A549 (cell line): ENCODE measurements at regions not wholly inside any gene's neighbourhood (a gene's known extent, or its start where the extent isn't known, plus 50 kb on each side); places are given as distances from the start of the nearest gene placed in this dataset.

Experiments used
- ATAC-seq, 2 experiments: fragments of 200-7000 bp in 1 of 2; fragments of >200 bp in 1 of 2; cut with Nextera tagmentation in 1 of 2; cut with Tn5 transposase in 1 of 2; 3 replicates each; pipeline versions ENCODE4 v1.8.0 to v1.9.1; 2018 to 2020; ENCODE audit warnings: mild to moderate bottlenecking in 1 of 2, moderate library complexity in 1 of 2
- CTCF ChIA-PET: fragments of 300-600 bp; sonication (Branson Sonifier 250); formaldehyde crosslinking; extraction: SDS; loops from one replicate; lab custom pipeline; 2021; ENCODE audit warnings: antibody characterized with exemption, inconsistent platforms; lab: Yijun Ruan, JAX
- POLR2A ChIA-PET: fragments of 350-600 bp; formaldehyde crosslinking; extraction: SDS; loops from one replicate; lab custom pipeline; 2021; ENCODE audit warnings: antibody characterized with exemption, inconsistent platforms; lab: Yijun Ruan, JAX
- DNase-seq, 2 experiments: peaks; one replicate each; pipeline versions ENCODE4 v3.0.0 to v3.0.0-alpha.2; 2011 to 2016; ENCODE audit warnings: low read depth in 1 of 2, low spot score in 1 of 2
- FAIRE-seq: peaks from 2 replicates; lab custom pipeline; 2011; peaks lifted over from hg19 to GRCh38; lab: Jason Lieb, UNC
- H3K27ac ChIP-seq, 2 experiments: fragments of >200 bp; sonication (Bioruptor Twin); formaldehyde crosslinking; 3 replicates each; pipeline ENCODE4 v1.5.1; 2016 to 2017
- H3K4me1 ChIP-seq: fragments of >200 bp; sonication (Bioruptor Twin); formaldehyde crosslinking; 3 replicates; pipeline ENCODE4 v1.6.1; 2016
- H3K4me2 ChIP-seq: fragments of >200 bp; sonication (Bioruptor Twin); formaldehyde crosslinking; 3 replicates; pipeline ENCODE4 v1.6.1; 2016
- H3K4me3 ChIP-seq: fragments of >200 bp; sonication (Bioruptor Twin); formaldehyde crosslinking; 3 replicates; pipeline ENCODE4 v1.5.1; 2016
- H3K9me3 ChIP-seq: fragments of >200 bp; sonication (Bioruptor Twin); formaldehyde crosslinking; 3 replicates; pipeline ENCODE4 v1.6.1; 2016
- CBX8 ChIP-seq: fragments of 200-600 bp; sonication (generic); IDR thresholded peaks from 2 replicates; pipeline ENCODE4 v1.6.1; 2016
- EHF ChIP-seq: fragments of 250-450 bp; sonication (Bioruptor Pico); IDR thresholded peaks from 2 replicates; pipeline ENCODE4 v1.5.0; 2020; ENCODE audit warnings: mild to moderate bottlenecking
- EHMT2 ChIP-seq: fragments of 200-600 bp; sonication (generic); IDR thresholded peaks from 2 replicates; pipeline ENCODE4 v1.6.1; 2016; ENCODE audit warnings: antibody characterized with exemption, low read depth, mild to moderate bottlenecking, moderate library complexity
- EP300 ChIP-seq, 2 experiments: fragments of >200 bp; sonication (Bioruptor Twin); formaldehyde crosslinking; IDR thresholded peaks; 2 replicates in 1 of 2; 3 replicates in 1 of 2; pipeline ENCODE4 v1.6.1; 2016 to 2017
- FOSB ChIP-seq: fragments of 250-450 bp; sonication (Bioruptor Pico); IDR thresholded peaks from 2 replicates; pipeline ENCODE4 v1.5.0; 2020; ENCODE audit warnings: mild to moderate bottlenecking, moderate library complexity
- HOXA7 ChIP-seq: fragments of 250-450 bp; sonication (Bioruptor Pico); IDR thresholded peaks from 2 replicates; pipeline ENCODE4 v1.5.0; 2020; ENCODE audit warnings: mild to moderate bottlenecking, moderate library complexity
- HOXB13 ChIP-seq: fragments of 250-450 bp; sonication (Bioruptor Pico); IDR thresholded peaks from 2 replicates; pipeline ENCODE4 v1.5.0; 2020; ENCODE audit warnings: low read depth, mild to moderate bottlenecking, moderate library complexity
- HOXB5 ChIP-seq: fragments of 250-450 bp; sonication (Bioruptor Pico); IDR thresholded peaks from 2 replicates; pipeline ENCODE4 v1.5.0; 2020; ENCODE audit warnings: mild to moderate bottlenecking, moderate library complexity
- JUN ChIP-seq, 2 experiments: fragments of >200 bp; sonication (Bioruptor Twin); formaldehyde crosslinking; IDR thresholded peaks; 2 replicates in 1 of 2; 3 replicates in 1 of 2; pipeline ENCODE4 v1.6.1; 2016 to 2017
- JUNB ChIP-seq: fragments of >200 bp; sonication (Bioruptor Twin); formaldehyde crosslinking; IDR thresholded peaks from 2 replicates; pipeline ENCODE4 v1.6.1; 2016
- KDM1A ChIP-seq: fragments of 200-600 bp; sonication (generic); IDR thresholded peaks from 2 replicates; pipeline ENCODE4 v1.6.1; 2016; ENCODE audit warnings: low read depth, mild to moderate bottlenecking
- KDM5A ChIP-seq: fragments of 200-600 bp; sonication (generic); IDR thresholded peaks from 2 replicates; pipeline ENCODE4 v1.6.1; 2016; ENCODE audit warnings: antibody characterized with exemption, mild to moderate bottlenecking
- NFE2L2 ChIP-seq: fragments of 150-350 bp; conservative IDR thresholded peaks from 2 replicates; pipeline ENCODE4 v1.6.1; 2014; ENCODE audit warnings: low read length
- NR3C1 ChIP-seq: fragments of >200 bp; sonication (Bioruptor Twin); formaldehyde crosslinking; IDR thresholded peaks from 3 replicates; pipeline ENCODE4 v1.6.1; 2017
- RCOR1 ChIP-seq: fragments of 150-350 bp; IDR thresholded peaks from 2 replicates; pipeline ENCODE4 v1.6.1; 2014; ENCODE audit warnings: antibody characterized with exemption, low read length, low read depth
- SMC3 ChIP-seq: fragments of >200 bp; sonication (Bioruptor Twin); formaldehyde crosslinking; IDR thresholded peaks from 3 replicates; pipeline ENCODE4 v1.6.1; 2018; ENCODE audit warnings: inconsistent platforms
- TFCP2L1 ChIP-seq: fragments of 250-450 bp; sonication (Bioruptor Pico); IDR thresholded peaks from 2 replicates; pipeline ENCODE4 v1.5.0; 2021; ENCODE audit warnings: mild to moderate bottlenecking
- TP53 ChIP-seq: fragments of 250-450 bp; sonication (Bioruptor Pico); IDR thresholded peaks from 2 replicates; pipeline ENCODE4 v1.5.0; 2021; ENCODE audit warnings: mild to moderate bottlenecking, moderate library complexity
- ZC3H11A ChIP-seq: fragments of 450-650 bp; IDR thresholded peaks from 2 replicates; pipeline ENCODE4 v1.6.1; 2014; ENCODE audit warnings: antibody characterized with exemption, mild to moderate bottlenecking
- ZFP36 ChIP-seq: fragments of 450-650 bp; IDR thresholded peaks from 2 replicates; pipeline ENCODE4 v1.6.1; 2014; ENCODE audit warnings: borderline replicate concordance; ENCODE audit not compliant: partially characterized antibody
- ZNF302 ChIP-seq: fragments of 250-450 bp; sonication (Bioruptor Pico); IDR thresholded peaks from 2 replicates; pipeline ENCODE4 v1.9.0; 2021; ENCODE audit warnings: inconsistent platforms, mild to moderate bottlenecking, moderate library complexity
- ZSCAN20 ChIP-seq: fragments of 250-450 bp; sonication (Bioruptor Pico); IDR thresholded peaks from 2 replicates; pipeline ENCODE4 v1.8.0; 2022; ENCODE audit warnings: mild to moderate bottlenecking, moderate library complexity
- WGBS: methylation state at CpG from one replicate; pipeline ENCODE4 v1.1.6; 2017; ENCODE audit errors: missing lambda C conversion rate; 5-methylcytosine and 5-hydroxymethylcytosine counted together
- TF ChIP-seq, protein P1 (sequence below): fragments of >200 bp; sonication (Bioruptor Twin); formaldehyde crosslinking; IDR thresholded peaks from 2 replicates; pipeline ENCODE4 v1.6.1; 2016
- TF ChIP-seq, protein P2 (sequence below): fragments of 200-600 bp; sonication (generic); IDR thresholded peaks from 2 replicates; pipeline ENCODE4 v1.6.1; 2016; ENCODE audit warnings: antibody characterized with exemption, mild to moderate bottlenecking, moderate library complexity
- TF ChIP-seq, protein P3 (sequence below): fragments of 150-350 bp; IDR thresholded peaks from 2 replicates; pipeline ENCODE4 v1.6.1; 2014; ENCODE audit warnings: low read depth, mild to moderate bottlenecking, low read length
- TF ChIP-seq, protein P4 (sequence below): IDR thresholded peaks from 2 replicates; pipeline ENCODE4 v1.6.1; 2012; ENCODE audit warnings: low read depth, borderline replicate concordance
- TF ChIP-seq, protein P5 (sequence below): fragments of >200 bp; sonication (Bioruptor Twin); formaldehyde crosslinking; IDR thresholded peaks from 3 replicates; pipeline ENCODE4 v1.6.1; 2016

DNA sequence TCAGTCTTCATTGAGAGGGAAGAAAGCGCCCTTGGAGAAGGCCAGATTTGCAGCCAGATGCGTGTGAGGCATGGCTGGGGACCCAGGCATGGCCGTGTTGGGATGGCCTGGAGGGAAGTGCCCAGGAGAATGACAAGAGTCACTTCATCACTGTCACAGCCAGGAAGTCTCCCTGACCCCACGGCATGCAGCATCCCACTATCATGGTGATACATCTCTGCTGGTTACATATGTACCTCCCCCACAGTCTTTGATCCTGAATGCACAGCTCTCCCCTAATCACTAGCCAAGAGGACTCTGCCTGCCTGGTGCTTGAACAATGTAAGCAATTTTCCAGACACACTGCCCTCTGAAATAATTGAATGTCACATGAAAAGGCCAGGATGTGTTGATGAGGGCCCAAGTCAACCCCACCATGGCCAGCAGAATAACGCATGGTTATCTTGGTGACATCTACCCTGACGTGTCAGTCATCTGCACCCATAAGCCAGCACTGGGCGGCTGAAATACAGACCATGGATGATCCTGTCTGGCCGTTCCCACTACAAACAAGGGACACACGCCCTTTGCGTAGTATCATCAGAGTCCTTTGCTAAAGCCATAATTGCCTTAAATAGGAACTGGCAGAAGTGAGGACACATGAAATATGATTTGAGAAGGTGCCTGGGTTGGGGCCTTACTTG is 149.7 kb upstream of the SPACA7 start:
- FAIRE-seq, result no peak
- 36% methylated on average over 6 of the region's 10 CpGs for WGBS

DNA sequence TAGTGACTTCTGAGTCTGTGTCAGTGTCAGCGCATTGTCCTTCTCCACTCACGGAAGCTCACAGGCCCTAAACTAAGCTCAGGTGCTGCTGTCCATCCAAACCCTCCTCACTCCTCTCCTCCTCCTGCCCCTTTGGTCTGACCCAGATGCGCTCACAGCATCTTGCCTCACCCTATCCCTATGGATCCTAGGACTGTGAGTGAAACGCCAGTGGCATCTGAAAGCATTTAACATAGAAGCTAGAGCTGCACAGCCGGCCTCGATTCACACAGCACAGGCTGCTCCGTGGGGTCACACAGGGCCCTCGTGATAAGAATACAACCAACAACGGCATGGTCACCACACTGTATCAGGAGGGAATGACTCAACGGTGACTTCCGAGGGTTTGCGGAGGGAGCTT is 149.1 kb upstream of the SPACA7 start:
- H3K4me3 ChIP-seq, result no peak overlapping the region
- no peak for FAIRE-seq
- CTCF ChIA-PET, result no interaction called here
- no peak for TF ChIP-seq ZNF302 (CRISPR knock-in tag)
- no peak for TF ChIP-seq TP53 (CRISPR knock-in tag)
- TF ChIP-seq, all 56 proteins: peak for 0
- Histone ChIP-seq H3K4me2 (no peak overlapping the region), H3K27ac (no peak overlapping the region), H3K9me3 (no peaks in the 10 kb centered on the region), H3K4me1 (no peaks in the 10 kb centered on the region)
- POLR2A ChIA-PET, result no interaction called here
- 38% methylated on average over 9 of the region's 12 CpGs for WGBS
- DNase-seq, result no peak
- no peak for ATAC-seq

More for the DNA sequence above, 149.7 kb upstream of the SPACA7 start:
- H3K4me3 ChIP-seq, result no peak overlapping the region
- H3K9me3 ChIP-seq, result no peaks in the 10 kb centered on the region
- no peak for TF ChIP-seq NR3C1
- TF ChIP-seq, protein P1, sequence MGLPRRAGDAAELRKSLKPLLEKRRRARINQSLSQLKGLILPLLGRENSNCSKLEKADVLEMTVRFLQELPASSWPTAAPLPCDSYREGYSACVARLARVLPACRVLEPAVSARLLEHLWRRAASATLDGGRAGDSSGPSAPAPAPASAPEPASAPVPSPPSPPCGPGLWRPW, result no peak
- TF ChIP-seq, protein P2, sequence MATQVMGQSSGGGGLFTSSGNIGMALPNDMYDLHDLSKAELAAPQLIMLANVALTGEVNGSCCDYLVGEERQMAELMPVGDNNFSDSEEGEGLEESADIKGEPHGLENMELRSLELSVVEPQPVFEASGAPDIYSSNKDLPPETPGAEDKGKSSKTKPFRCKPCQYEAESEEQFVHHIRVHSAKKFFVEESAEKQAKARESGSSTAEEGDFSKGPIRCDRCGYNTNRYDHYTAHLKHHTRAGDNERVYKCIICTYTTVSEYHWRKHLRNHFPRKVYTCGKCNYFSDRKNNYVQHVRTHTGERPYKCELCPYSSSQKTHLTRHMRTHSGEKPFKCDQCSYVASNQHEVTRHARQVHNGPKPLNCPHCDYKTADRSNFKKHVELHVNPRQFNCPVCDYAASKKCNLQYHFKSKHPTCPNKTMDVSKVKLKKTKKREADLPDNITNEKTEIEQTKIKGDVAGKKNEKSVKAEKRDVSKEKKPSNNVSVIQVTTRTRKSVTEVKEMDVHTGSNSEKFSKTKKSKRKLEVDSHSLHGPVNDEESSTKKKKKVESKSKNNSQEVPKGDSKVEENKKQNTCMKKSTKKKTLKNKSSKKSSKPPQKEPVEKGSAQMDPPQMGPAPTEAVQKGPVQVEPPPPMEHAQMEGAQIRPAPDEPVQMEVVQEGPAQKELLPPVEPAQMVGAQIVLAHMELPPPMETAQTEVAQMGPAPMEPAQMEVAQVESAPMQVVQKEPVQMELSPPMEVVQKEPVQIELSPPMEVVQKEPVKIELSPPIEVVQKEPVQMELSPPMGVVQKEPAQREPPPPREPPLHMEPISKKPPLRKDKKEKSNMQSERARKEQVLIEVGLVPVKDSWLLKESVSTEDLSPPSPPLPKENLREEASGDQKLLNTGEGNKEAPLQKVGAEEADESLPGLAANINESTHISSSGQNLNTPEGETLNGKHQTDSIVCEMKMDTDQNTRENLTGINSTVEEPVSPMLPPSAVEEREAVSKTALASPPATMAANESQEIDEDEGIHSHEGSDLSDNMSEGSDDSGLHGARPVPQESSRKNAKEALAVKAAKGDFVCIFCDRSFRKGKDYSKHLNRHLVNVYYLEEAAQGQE, result no peak
- no peak for TF ChIP-seq FOSB (CRISPR knock-in tag)
- TF ChIP-seq ZSCAN20 (CRISPR knock-in tag), result no peak
- TF ChIP-seq KDM1A, result no peak
- TF ChIP-seq CBX8, result no peak
- no peak for TF ChIP-seq HOXA7 (CRISPR knock-in tag)
- TF ChIP-seq, protein P3, sequence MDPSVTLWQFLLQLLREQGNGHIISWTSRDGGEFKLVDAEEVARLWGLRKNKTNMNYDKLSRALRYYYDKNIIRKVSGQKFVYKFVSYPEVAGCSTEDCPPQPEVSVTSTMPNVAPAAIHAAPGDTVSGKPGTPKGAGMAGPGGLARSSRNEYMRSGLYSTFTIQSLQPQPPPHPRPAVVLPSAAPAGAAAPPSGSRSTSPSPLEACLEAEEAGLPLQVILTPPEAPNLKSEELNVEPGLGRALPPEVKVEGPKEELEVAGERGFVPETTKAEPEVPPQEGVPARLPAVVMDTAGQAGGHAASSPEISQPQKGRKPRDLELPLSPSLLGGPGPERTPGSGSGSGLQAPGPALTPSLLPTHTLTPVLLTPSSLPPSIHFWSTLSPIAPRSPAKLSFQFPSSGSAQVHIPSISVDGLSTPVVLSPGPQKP, result no peak
- TF ChIP-seq, protein P4, sequence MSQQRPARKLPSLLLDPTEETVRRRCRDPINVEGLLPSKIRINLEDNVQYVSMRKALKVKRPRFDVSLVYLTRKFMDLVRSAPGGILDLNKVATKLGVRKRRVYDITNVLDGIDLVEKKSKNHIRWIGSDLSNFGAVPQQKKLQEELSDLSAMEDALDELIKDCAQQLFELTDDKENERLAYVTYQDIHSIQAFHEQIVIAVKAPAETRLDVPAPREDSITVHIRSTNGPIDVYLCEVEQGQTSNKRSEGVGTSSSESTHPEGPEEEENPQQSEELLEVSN, result no peak
- no peak for TF ChIP-seq HOXB5
- no peak for TF ChIP-seq ZC3H11A
- no peak for TF ChIP-seq ZNF302 (CRISPR knock-in tag)
- no peak for TF ChIP-seq EP300 (IDR thresholded peaks at IDR 0.05)
- TF ChIP-seq ZFP36, result no peak
- TF ChIP-seq JUNB, result no peak
- no peak for TF ChIP-seq SMC3
- TF ChIP-seq EHF (CRISPR knock-in tag), result no peak
- no peak for ATAC-seq
- H3K4me2 ChIP-seq, result no peak overlapping the region
- no peaks in the 10 kb centered on the region for H3K4me1 ChIP-seq
- ChIA-PET CTCF (no interaction called here), POLR2A (no interaction called here)
- DNase-seq, result no peak
- H3K27ac ChIP-seq, result no peak overlapping the region

DNA sequence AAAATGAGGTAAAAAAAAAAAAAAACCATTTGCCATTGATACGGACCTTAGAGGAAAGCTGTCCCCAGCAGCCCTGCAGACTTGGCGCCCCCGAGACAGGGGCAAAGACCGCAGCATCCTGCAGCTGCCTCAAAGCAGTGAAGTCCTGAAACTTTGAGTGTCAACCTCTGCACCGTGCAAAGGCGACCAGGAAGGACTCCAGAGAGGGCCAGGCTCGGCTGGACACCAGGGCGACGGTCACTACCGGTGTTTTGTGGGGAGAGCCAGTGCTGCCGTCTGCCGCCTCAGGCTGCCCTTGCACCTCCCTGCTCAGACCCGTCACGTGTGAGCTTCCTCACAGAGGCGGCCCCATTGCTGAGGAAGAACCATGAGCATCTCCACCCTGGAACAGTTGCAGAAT is 146.7 kb upstream of the SPACA7 start:
- TF ChIP-seq HOXB13 (no peak), TFCP2L1 (CRISPR knock-in tag) (no peak), KDM5A (no peak), EHMT2 (no peak), ZNF302 (CRISPR knock-in tag) (no peak), NFE2L2 (no peak), RCOR1 (no peak), JUN (IDR thresholded peaks at IDR 0.05) (no peak)
- TF ChIP-seq, protein P5, sequence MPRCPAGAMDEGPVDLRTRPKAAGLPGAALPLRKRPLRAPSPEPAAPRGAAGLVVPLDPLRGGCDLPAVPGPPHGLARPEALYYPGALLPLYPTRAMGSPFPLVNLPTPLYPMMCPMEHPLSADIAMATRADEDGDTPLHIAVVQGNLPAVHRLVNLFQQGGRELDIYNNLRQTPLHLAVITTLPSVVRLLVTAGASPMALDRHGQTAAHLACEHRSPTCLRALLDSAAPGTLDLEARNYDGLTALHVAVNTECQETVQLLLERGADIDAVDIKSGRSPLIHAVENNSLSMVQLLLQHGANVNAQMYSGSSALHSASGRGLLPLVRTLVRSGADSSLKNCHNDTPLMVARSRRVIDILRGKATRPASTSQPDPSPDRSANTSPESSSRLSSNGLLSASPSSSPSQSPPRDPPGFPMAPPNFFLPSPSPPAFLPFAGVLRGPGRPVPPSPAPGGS, result no peak
- no peak for FAIRE-seq
- DNase-seq, result no peak
- 45% methylated on average over 15 of the region's 15 CpGs for WGBS
- Histone ChIP-seq H3K27ac (no peak overlapping the region), H3K4me3 (no peak overlapping the region), H3K4me2 (no peak overlapping the region), H3K4me1 (no peaks in the 10 kb centered on the region), H3K9me3 (no peaks in the 10 kb centered on the region)
- CTCF ChIA-PET, result no interaction called here
- POLR2A ChIA-PET, result no interaction called here
- ATAC-seq, result no peak
